ENCODE measurements at regions not wholly inside any gene's neighbourhood (a gene's known extent, or its start where the extent isn't known, plus 50 kb on each side); places are given as distances from the start of the nearest gene placed in this dataset.

DNA sequence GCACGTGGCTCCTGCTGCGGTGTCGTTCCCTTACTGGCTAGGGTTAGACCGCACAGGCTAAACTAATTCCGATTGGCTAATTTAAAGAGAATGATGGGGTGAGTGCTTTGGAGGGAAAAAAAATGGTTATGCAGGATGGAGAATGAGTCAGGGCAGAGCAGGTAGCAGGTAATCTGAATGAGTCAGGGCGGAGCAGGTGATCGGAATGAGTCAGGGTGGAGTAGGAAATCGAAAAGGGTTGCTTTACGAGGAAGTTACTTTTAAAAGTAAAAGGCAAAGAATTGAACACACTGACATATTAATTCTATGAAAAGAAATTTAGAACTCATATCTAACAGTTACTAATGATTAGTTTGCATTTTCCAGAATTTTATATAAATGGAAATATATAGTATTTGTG is 335.5 kb downstream of the FOXO1 start:
- WGBS, 2 donors: 95 to 98% methylated on average over 9 of the region's 9 CpGs
- no peak for TF ChIP-seq CTCF (IDR thresholded peaks at IDR 0.05)
- peaks cover 1 to 3% (median 3%) of the 10 kb centered on the region in 3 donors for H3K4me1 ChIP-seq
- no peaks in the 10 kb centered on the region for H3K9me3 ChIP-seq
- ATAC-seq: no peak
- H3K4me3 ChIP-seq: no peak overlapping the region
- no peak overlapping the region for H3K27ac ChIP-seq
- intact Hi-C loops (cut with DNase I): no loop called here
- no peak for DNase-seq
- no peak for FAIRE-seq
- no peaks in the 10 kb centered on the region for H3K27me3 ChIP-seq
- no peaks in the 10 kb centered on the region for H3K36me3 ChIP-seq

DNA sequence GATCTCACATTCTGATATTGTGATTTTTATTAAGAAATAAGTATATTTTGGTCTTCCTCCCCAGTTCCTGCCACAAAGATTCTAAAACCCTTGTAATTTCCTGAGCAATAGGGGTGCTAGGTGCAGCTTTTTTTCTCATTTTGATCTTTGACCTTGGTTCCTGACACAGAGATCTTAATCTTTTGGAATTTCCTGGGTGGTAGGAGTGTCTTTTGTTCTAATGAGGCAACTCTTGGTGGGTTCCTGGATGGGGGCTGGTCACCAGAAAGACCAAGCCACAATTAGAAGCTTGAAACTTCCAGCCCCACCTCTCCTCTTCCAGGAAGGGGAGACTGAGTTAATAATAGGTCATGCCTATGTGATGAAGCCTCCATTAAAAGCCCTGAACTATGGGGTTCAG is 334.6 kb downstream of the FOXO1 start:
- no peaks in the 10 kb centered on the region for H3K9me3 ChIP-seq

DNA sequence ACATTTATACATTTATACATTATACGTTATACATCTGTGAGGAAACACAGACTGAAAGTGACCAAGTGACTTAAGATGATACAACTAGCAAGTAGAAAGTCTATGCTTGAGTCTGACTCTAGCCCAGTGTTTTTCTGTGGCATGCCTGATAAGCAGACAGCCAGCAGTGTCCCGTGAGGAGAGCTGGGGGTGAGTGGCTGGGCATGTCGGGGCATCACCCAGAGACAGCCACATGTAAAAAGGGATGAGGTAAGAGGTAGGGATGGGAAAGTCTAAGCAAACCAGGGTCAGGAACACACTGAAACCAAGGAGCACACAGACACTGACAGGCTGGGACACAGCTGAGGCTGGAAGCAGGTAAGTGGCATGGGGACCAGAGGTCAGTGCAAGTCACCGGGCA is 333.2 kb downstream of the FOXO1 start:
- FAIRE-seq (no peak), ATAC-seq (no peak), DNase-seq (no peak)
- WGBS, 2 donors: 80 to 94% methylated on average over 4 of the region's 4 CpGs
- no peak overlapping the region for H3K27ac ChIP-seq
- H3K27me3 ChIP-seq: no peaks in the 10 kb centered on the region
- no peak for TF ChIP-seq CTCF (IDR thresholded peaks at IDR 0.05)
- no peaks in the 10 kb centered on the region for H3K36me3 ChIP-seq
- no peak overlapping the region for H3K4me3 ChIP-seq
- no peaks in the 10 kb centered on the region for H3K9me3 ChIP-seq
- intact Hi-C loops (cut with DNase I): no loop called here
- H3K4me1 ChIP-seq: peaks cover 14 to 21% (median 21%) of the 10 kb centered on the region in 3 donors

More for the DNA sequence above, 334.6 kb downstream of the FOXO1 start:
- FAIRE-seq (no peak), DNase-seq (no peak), ATAC-seq (no peak)
- Histone ChIP-seq H3K4me1 (peaks cover 9 to 11% (median 10%) of the 10 kb centered on the region in 3 donors), H3K27me3 (no peaks in the 10 kb centered on the region), H3K36me3 (no peaks in the 10 kb centered on the region), H3K4me3 (no peak overlapping the region), H3K27ac (no peak overlapping the region)
- no peak for TF ChIP-seq CTCF (IDR thresholded peaks at IDR 0.05)
- intact Hi-C loops (cut with DNase I): no loop called here

GRCh38 chr13:40334031-40334430 is 332.4 kb downstream of the FOXO1 start:
- intact Hi-C loops (cut with DNase I): no loop called here
- FAIRE-seq: no peak
- 89 to 92% methylated on average over 3 of the region's 3 CpGs for WGBS, 2 donors
- H3K4me3 ChIP-seq: no peak overlapping the region
- DNase-seq: no peak
- no peak overlapping the region for H3K27ac ChIP-seq
- ATAC-seq: no peak
- H3K27me3 ChIP-seq: no peaks in the 10 kb centered on the region
- no peak for TF ChIP-seq CTCF (IDR thresholded peaks at IDR 0.05)
- no peaks in the 10 kb centered on the region for H3K9me3 ChIP-seq
- peaks cover 14 to 21% (median 21%) of the 10 kb centered on the region in 3 donors for H3K4me1 ChIP-seq
- no peaks in the 10 kb centered on the region for H3K36me3 ChIP-seq

GRCh38 chr13:40334616-40335015 is 331.8 kb downstream of the FOXO1 start:
- no peak for TF ChIP-seq CTCF (IDR thresholded peaks at IDR 0.05)
- no peak for FAIRE-seq
- no peak for DNase-seq
- intact Hi-C loops (cut with DNase I): no loop called here
- Histone ChIP-seq H3K9me3 (no peaks in the 10 kb centered on the region), H3K27ac (no peak overlapping the region), H3K4me3 (no peak overlapping the region), H3K36me3 (no peaks in the 10 kb centered on the region), H3K27me3 (no peaks in the 10 kb centered on the region), H3K4me1 (peaks cover 14 to 21% (median 21%) of the 10 kb centered on the region in 3 donors)
- no peak for ATAC-seq
- WGBS, 2 donors: 94 to 95% methylated on average over 6 of the region's 6 CpGs

Measured in pancreas (tissue), 10 donors.